HG02678 (cell line): ENCODE measurements at regions not wholly inside any gene's neighbourhood (a gene's known extent, or its start where the extent isn't known, plus 50 kb on each side); places are given as distances from the start of the nearest gene placed in this dataset.

ENCODE experiments used
- ATAC-seq: cut with Tn5 transposase; IDR thresholded peaks from one replicate; pipeline ENCODE4 v1.9.1; 2021; ENCODE audit warnings: mild to moderate bottlenecking, moderate library complexity; ENCODE audit not compliant: unreplicated experiment

GRCh38 chr4:83172371-83172770 lies 57.8 kb upstream of the PLAC8 start:
- no peak for ATAC-seq

DNA sequence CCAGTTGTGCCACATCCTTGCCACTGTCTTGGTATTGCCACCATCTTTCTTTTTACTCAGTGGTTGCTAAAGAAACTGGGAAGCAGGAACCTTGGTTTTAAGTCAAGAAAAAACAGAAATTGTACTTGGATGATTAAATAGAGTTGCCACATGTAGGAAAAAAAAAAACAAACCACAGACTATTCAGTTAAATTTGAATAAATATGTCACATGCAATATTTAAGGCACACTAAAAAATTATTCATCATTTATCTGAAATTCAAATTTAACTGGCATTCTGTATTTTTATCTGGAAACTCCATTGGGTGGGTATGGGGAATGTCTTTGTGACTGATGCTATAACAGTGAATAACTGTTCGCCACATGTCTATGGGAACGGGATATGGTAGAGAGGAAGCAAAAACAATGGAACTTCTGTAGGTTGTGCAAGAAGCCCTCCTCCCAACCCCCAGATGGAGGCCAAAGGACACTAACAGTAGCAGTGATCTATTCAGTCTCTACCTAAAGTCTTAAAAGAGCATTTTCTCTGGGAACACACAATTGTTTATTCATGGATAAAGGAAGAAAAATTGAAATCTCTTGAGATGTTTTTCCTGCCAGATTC lies 57.0 kb upstream of the PLAC8 start:
- ATAC-seq = no peak

DNA sequence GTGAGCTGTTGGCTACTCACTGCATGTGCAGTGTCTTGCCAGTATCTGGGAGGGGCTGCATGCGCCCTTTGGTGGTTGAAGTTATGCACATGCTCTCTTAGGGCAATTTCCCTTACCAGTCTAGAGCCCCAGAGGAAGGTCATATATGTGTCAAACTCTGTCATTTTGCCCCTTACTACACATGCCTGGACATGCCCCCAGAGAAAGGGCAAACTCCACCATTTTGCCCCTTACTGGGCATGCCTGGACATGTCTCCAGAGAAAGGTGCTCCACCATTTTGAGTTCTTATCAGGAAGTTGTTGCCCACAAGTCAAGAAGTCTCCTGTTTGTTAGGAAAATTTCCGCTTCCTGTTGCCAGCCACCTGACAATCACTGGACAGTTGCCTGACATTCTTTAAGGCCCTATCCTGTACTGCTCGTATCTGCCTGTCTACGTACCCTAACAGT lies 56.4 kb upstream of the PLAC8 start:
- ATAC-seq = no peak
